Suppressor macrophage treated with lipopolysaccharide for 1 hour (primary cell): ENCODE measurements at regions not wholly inside any gene's neighbourhood (a gene's known extent, or its start where the extent isn't known, plus 50 kb on each side); places are given as distances from the start of the nearest gene placed in this dataset.

Experiments used
- DNase-seq, 3 donors: peaks; one replicate each; pipeline ENCODE4 v3.0.0-alpha.2; 2020 to 2022

DNA sequence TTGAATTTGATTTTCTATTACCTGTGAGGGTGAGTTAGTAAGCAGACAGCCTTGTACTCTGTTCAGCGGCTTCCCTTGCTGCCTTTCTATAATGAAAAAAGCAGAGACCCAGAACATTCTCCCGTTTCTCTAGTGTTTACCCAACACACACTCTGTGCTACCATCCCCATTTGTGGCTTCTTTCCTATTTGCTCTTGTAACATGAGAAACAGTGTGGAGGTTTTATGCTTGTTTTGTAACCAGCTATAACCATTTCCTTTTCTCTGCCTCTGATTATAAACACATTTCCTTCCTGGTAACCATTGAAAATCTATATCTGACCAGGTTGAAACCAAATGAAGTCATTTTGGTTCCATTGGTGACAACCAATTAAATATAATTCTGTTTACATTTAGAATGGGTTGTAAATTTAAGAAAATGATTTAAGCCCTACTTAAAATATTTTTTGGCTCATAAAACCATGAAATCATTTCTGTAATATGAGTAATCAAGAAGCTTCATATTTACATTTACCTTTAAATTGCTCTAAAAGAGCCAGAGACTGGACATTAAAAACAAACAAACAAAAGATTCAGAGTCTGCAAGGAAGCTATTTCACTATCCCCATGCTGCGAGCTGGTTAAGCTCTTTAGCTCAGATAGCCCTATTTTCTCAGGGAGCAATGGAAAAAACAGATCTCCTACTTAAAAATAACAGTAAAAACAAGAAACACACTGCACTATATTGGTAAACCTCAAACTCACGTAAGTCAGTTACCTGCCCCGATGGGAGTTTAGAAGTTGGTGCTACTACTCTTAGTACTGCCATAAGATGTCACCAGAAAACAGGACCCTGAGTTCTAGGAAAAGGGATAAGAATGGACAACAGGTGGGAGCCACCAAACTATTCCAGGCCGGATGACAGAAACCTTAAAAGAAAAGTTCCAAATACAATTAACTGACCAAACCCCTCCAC is 206.5 kb upstream of the EEA1 start:
- DNase-seq, result no peak

GRCh38 chr12:93136253-93137055 is 207.4 kb upstream of the EEA1 start:
- DNase-seq, result peak in 1 of 3 donors; percentile 42

DNA sequence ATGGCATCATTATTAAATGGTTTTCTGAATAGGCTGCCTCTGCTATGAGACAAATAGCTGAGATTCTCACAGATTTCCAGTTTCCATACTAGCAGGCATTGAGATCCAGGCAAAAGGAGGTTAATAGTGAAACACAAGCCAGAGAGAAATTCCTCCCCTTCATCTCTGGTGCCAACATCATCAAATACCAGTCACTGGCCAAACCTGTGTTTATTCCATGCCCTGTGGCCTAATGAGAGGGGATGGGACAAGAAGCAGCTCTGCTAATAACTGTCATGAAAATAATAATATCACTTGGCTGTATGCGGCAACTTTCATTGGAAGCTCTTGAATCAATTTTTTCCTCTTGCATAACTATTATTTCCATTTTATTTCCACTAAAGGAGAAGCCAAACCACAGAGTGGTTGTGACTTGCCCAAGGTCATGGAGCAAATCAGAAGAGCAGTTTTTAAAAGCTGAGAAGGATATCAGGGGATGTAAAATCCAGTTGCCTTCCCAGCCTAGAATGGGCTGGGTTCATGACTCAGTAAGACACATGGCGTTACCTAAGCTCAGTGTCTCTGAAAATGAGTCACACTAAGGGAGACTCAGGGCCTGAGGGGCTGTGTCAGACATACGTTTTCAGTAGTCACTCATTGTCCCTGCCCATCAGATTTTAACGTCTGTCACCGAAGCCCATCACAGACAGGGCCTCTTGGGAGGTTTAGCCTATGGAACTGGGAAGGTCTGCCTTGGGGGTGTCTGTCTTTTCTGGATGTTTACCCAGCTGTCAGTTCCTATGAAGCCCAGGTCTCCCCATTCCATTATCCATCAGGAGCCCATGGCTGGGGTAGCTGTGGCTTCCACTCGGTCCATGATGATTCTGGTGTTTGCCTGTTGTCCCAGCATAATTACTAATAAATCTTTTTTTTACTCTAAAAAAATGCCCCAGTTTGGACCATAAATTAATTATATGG is 208.8 kb upstream of the EEA1 start:
- DNase-seq, result peak; percentile 78 to 92 (median 88)

DNA sequence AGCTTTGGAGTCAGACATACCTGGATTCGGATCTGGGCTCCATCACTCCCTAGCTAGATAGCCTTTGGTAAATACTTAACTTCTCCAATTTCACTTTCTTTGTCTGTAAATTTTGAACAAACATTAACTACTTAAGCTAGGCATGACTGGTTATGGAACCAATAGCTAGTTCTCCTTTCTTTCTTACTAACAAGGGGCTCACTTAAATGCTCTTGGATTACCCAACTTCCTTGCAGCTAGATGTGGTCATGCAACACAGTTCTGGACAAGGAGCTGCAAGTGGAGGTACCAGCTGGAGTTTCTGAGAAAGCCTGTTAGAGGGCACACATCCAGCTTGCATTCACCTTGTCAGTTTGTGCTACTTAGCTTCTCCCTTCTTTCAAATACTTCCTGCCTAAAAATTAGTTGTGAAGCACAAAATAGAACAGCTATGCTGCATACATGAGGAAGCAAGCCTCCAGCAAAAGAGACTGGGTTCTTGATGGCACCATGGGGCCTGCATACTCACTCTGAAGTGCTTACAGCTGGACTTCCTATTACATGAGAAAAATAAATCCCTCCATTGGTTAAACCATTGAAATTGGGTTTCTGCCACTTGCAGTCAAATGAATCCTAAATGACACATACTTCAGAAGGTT is 210.1 kb upstream of the EEA1 start:
- DNase-seq, result peak; percentile 56 to 87 (median 82)

DNA sequence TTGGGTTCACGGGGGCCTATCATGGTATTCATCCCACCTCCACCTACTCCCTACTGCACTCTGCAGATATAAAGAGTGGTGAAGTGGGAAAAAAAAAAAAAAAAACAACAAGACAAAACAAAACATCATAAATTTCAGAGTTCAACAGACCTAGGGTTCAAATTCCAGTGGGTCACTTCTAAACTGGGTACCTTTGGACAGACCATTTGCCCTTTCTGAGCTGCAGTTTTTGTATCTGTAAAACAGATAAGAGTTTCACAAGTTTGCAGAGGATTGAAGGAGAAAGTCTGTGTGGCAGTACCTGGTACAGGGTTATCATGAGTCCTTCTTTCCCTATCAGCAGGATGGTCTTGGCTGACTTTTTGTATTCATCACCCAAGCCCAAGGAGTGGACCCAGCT is 211.2 kb upstream of the EEA1 start:
- no peak for DNase-seq

- no peak for DNase-seq
Observed at GRCh38 chr12:93140801-93141200, 211.7 kb upstream of the EEA1 start.

DNA sequence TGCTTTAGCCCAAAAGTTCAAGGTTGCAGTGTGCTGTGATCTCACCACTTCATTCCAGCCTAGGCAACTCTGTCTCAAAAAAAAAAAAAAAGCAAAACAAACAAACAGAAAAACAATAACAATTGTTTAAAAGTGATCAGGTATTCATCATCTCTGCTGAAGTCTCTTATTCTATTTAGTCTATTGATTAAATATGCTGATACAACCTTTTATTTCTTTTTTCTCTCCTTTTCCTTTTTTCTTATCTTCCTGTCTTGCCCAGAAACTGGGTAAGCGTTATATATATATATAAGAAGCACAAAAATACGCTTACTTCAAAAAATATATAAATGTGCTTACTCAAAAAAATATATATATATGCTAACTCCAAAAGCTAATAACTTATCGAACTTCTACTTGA is 213.8 kb upstream of the EEA1 start:
- no peak for DNase-seq

GRCh38 chr12:93144109-93144508 is 215.0 kb upstream of the EEA1 start:
- DNase-seq, result no peak

DNA sequence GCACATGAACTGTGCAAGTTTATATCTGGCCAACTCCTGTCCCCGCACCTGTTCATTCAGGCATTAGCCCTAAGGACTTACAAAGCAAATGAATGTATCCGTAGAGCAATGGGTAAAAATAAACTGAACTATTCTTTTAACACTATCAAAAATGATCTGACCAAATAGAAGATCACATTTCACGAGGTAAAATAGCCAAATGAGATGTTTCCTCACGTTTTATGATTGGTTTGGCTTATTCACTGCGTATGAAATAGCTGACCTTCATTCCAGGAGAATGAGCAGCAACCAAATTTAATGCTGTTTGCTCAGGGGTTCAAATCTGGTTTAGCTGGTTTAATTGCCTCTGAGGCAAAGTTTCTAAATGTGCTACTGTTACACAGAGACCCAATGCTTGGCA is 216.0 kb upstream of the EEA1 start:
- no peak for DNase-seq

- no peak for DNase-seq
Observed at GRCh38 chr12:93146263-93146939, 217.3 kb upstream of the EEA1 start.

- no peak for DNase-seq
Observed at GRCh38 chr12:93146970-93147369, 217.9 kb upstream of the EEA1 start.

GRCh38 chr12:93148412-93148811 is 219.3 kb upstream of the EEA1 start:
- DNase-seq, result no peak

DNA sequence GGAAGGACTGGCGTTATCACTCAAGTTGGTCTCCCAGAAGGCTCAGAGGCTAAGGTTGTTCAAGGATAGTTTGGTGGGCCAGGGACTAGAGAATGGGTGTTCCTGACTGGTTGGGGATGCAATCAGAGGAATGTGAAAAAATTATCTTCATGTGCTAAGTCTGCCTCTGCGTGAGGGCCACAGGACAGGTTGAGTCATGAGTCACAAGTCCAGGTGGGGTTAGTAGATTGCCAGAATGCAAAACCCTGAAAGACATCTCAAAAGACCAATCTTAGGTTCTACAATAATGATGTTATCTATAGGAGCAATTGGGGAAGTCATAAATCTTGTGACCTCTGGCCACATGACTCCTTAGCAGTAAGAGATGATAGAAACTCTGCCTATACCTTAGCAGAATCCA is 220.1 kb upstream of the EEA1 start:
- no peak for DNase-seq

- no peak for DNase-seq
Observed at GRCh38 chr12:93151079-93151762, 222.1 kb upstream of the EEA1 start.

DNA sequence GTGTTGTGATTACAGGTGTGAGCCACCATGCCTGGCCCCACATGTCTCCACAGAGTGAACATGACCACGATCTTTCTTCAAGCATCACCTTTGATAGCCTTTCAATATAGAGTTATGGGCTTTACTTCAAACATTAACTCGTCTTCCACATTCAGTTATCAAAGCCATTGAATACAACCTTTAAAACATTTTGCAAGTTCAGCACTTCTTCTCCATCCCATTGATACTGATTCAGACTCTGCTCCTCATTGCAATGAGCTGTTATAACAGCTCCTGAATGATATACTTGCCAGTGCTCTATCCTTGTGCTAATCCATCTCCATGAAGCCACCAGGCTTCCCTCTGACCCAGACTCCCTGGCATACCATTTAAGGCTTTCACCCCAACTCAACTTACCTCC is 223.5 kb upstream of the EEA1 start:
- no peak for DNase-seq

DNA sequence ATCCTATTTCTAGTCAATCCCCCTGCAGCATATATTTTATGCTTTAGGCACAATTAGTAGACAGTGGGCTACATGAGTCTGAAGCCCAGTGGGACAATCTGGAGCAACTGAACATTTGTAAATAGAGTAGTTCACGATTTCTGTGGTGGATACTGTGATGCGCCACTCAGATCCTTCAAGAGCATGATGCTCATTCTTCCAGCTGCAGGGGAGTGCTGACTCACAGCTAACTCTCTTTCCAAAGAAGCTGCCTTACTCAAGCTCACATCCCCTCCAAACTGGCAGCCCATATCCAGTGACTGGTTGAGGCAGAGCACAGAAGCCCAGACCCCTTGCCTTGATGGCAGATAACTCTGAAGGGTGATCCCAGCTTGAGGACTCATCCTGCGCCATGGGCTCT is 224.2 kb upstream of the EEA1 start:
- DNase-seq, result no peak

GRCh38 chr12:93154096-93154728 is 223.5 kb upstream of the NUDT4 start:
- no peak for DNase-seq

- peak; percentile 48 to 55 (median 50) for DNase-seq
Observed at GRCh38 chr12:93154753-93155480, 222.8 kb upstream of the NUDT4 start.

GRCh38 chr12:93156086-93156716 is 221.5 kb upstream of the NUDT4 start:
- no peak for DNase-seq
